ENCODE measurements at regions not wholly inside any gene's neighbourhood (a gene's known extent, or its start where the extent isn't known, plus 50 kb on each side); places are given as distances from the start of the nearest gene placed in this dataset.

DNA sequence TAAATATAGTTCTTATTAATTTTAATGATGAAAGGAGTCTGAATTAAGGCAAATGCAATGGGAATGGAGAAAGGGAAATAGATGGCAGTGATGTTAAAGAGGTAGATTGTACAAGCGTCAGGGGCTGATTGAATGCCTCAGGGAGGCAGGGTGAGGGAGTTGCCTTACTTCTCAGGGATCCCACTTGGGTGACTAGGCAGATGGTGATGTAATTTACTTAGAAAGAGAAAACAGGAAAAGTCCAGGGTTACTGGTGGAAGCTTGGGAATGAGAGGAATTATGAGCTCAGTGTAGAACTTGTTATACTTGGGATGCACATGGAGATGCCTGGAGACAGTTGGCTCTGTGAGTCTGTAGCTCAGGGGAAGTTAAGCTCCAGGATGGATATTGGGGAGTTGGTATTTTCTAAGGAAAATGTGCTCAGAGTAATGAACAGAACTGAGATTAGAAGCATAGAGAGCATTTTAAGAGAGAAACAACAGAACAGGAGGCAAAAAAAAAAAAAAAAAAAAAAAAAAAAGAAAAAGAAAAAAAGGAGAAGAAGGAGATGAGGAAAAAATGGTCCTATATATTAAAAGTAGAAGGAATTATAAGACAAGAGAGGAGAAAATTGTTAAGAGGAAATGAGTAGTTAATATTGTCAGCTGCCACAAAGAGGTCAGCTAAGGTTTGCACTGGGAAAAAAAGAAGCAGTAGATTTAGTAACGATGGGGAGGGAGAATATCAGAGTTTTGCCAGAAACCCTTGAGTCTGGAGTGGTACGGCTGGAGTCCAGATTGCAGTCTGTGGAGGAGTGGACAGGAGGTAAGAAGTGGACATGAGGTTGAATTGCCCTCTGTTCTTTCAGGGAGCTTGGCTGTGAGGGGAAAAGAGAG, 88.0 kb upstream of the ELL2 start:
- in situ Hi-C loops (cut with MboI) = no loop called here
- Histone ChIP-seq H4K20me1 (ENCODE audit: control insufficient read depth, insufficient read depth) (no peaks in the 10 kb centered on the region), H2AFZ (ENCODE audit: control insufficient read depth, low read depth, low read length) (no peak overlapping the region), H3K27me3 (replicated peaks in 1 of 2; ENCODE audit: control insufficient read depth in 2 of 2, insufficient read depth in 2 of 2, low read length in 1 of 2) (no peaks in the 10 kb centered on the region), H3K9me3 (replicated peaks; ENCODE audit: control insufficient read depth, insufficient read depth, low read length) (no peaks in the 10 kb centered on the region; the same call in 2 of the 3 replicates), H3K27ac (ENCODE audit: control insufficient read depth, insufficient read depth) (no peak overlapping the region), H3K4me3 (no peak overlapping the region), H3K9ac (ENCODE audit: control insufficient read depth, insufficient read depth, low read length) (no peak overlapping the region), H3K4me2 (ENCODE audit: control insufficient read depth, insufficient read depth) (no peak overlapping the region), H3K79me2 (ENCODE audit: control insufficient read depth, insufficient read depth, low read length) (no peaks in the 10 kb centered on the region), H3K36me3 (ENCODE audit: control insufficient read depth in 2 of 2, insufficient read depth in 2 of 2, low read length in 1 of 2) (no peaks in the 10 kb centered on the region), H3K4me1 (ENCODE audit: control insufficient read depth, insufficient read depth, low read length) (no peaks in the 10 kb centered on the region)
- TF ChIP-seq CBFB (IDR thresholded peaks at IDR 0.05; ENCODE audit: low read depth) (no peak), POLR2AphosphoS2 (IDR thresholded peaks at IDR 0.05; ENCODE audit: low read depth, low read length) (no peak), SUZ12 (IDR thresholded peaks at IDR 0.05; ENCODE audit: unreplicated experiment) (no peak), FOXK2 (IDR thresholded peaks at IDR 0.05) (no peak), POLR2A (IDR thresholded peaks at IDR 0.05; ENCODE audit: low read depth, low read length) (no peak), CEBPB (IDR thresholded peaks at IDR 0.05; ENCODE audit: borderline replicate concordance in 1 of 2, low read depth in 2 of 2, low read length in 2 of 2) (no peak), BRCA1 (IDR thresholded peaks at IDR 0.05; ENCODE audit: low read depth, low read length) (no peak)
- TF ChIP-seq, protein P1, sequence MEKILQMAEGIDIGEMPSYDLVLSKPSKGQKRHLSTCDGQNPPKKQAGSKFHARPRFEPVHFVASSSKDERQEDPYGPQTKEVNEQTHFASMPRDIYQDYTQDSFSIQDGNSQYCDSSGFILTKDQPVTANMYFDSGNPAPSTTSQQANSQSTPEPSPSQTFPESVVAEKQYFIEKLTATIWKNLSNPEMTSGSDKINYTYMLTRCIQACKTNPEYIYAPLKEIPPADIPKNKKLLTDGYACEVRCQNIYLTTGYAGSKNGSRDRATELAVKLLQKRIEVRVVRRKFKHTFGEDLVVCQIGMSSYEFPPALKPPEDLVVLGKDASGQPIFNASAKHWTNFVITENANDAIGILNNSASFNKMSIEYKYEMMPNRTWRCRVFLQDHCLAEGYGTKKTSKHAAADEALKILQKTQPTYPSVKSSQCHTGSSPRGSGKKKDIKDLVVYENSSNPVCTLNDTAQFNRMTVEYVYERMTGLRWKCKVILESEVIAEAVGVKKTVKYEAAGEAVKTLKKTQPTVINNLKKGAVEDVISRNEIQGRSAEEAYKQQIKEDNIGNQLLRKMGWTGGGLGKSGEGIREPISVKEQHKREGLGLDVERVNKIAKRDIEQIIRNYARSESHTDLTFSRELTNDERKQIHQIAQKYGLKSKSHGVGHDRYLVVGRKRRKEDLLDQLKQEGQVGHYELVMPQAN (conservative IDR thresholded peaks at IDR 0.05) = no peak
- TF ChIP-seq, protein P2, sequence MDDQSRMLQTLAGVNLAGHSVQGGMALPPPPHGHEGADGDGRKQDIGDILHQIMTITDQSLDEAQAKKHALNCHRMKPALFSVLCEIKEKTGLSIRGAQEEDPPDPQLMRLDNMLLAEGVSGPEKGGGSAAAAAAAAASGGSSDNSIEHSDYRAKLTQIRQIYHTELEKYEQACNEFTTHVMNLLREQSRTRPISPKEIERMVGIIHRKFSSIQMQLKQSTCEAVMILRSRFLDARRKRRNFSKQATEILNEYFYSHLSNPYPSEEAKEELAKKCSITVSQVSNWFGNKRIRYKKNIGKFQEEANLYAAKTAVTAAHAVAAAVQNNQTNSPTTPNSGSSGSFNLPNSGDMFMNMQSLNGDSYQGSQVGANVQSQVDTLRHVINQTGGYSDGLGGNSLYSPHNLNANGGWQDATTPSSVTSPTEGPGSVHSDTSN (IDR thresholded peaks at IDR 0.05; ENCODE audit: insufficient replicate concordance, low read depth, low read length) = no peak
- CTCF ChIA-PET = interaction anchor here (0.9 kb wide), 1 partner anchor 19 kb away, joined by 4 read pairs; no protein-coding TSS in a partner anchor
- no TSS peak for BruUV-seq (replicated peaks)
- 96% methylated on average over 3 of the region's 3 CpGs for WGBS (ENCODE audit: insufficient coverage, insufficient replicate concordance, low lambda C conversion rate, missing lambda C conversion rate)
- intact Hi-C loops (cut with micrococcal nuclease; ENCODE audit: unreplicated experiment) = no loop called here
- POLR2A ChIA-PET = no interaction called here
- DNase-seq (ENCODE audit: low read depth, low spot score) (no peak), ATAC-seq (no peak), FAIRE-seq (no peak)
- SMC1A ChIA-PET (ENCODE audit: uncharacterized antibody, unreplicated experiment) = interaction anchor here (0.9 to 1.8 kb wide), 2 partner anchors 15 to 62 kb away, joined by 4 read pairs; no protein-coding TSS in a partner anchor
- RAD21 ChIA-PET (ENCODE audit: unreplicated experiment) = no interaction called here
